IMR-90 (cell line): ENCODE measurements at regions not wholly inside any gene's neighbourhood (a gene's known extent, or its start where the extent isn't known, plus 50 kb on each side); places are given as distances from the start of the nearest gene placed in this dataset.

Experiments
- ATAC-seq: fragments of 200-7000 bp; cut with Tn5 transposase; 2 replicates; pipeline ENCODE4 v1.9.1; 2020; ENCODE audit warnings: low read depth, mild to moderate bottlenecking, moderate library complexity
- BruUV-seq: library from RNA; stranded (reverse); fragments of 400-500 nt; replicated peaks from 2 replicates; lab custom pipeline; 2021; lab: Mats Ljungman, UMichigan
- CTCF ChIA-PET: fragments of 300-600 bp; formaldehyde crosslinking; extraction: SDS; loops from one replicate; lab custom pipeline; 2021; ENCODE audit warnings: antibody characterized with exemption; lab: Yijun Ruan, JAX
- POLR2A ChIA-PET: fragments of 300-600 bp; sonication (Branson Sonifier 250); formaldehyde crosslinking; loops from one replicate; lab custom pipeline; 2022; ENCODE audit warnings: antibody characterized with exemption; ENCODE audit not compliant: unreplicated experiment; lab: Charles Lee
- DNase-seq: peaks from one replicate; pipeline ENCODE4 v3.0.0; 2013
- H2AFZ ChIP-seq: replicated peaks from 2 replicates; pipeline ENCODE3; 2013; ENCODE audit warnings: low read length, mild to moderate bottlenecking; ENCODE audit not compliant: poor library complexity
- H2AK5ac ChIP-seq: 2 replicates; pipeline ENCODE4 v1.6.1; 2013; ENCODE audit warnings: low read depth, low read length, inconsistent platforms
- H2AK9ac ChIP-seq: replicated peaks from 2 replicates; pipeline ENCODE3; 2013; ENCODE audit warnings: mild to moderate bottlenecking, low read depth, low read length, moderate library complexity; ENCODE audit not compliant: poor library complexity
- H2BK120ac ChIP-seq: 2 replicates; pipeline ENCODE4 v1.6.1; 2013; ENCODE audit warnings: low read depth, low read length, inconsistent platforms
- H2BK15ac ChIP-seq: 3 replicates; pipeline ENCODE4 v1.6.1; 2013; ENCODE audit warnings: low read depth, low read length, inconsistent platforms
- H2BK20ac ChIP-seq: 2 replicates; pipeline ENCODE4 v1.6.1; 2013; ENCODE audit warnings: low read depth, mild to moderate bottlenecking, inconsistent platforms, low read length, moderate library complexity
- H2BK5ac ChIP-seq: 2 replicates; pipeline ENCODE4 v1.6.1; 2013; ENCODE audit warnings: mild to moderate bottlenecking, low read depth, low read length, inconsistent platforms; ENCODE audit not compliant: poor library complexity, severe bottlenecking
- H3K14ac ChIP-seq: replicated peaks from 2 replicates; pipeline ENCODE4 v1.6.1; 2013; ENCODE audit warnings: low read depth, low read length, inconsistent platforms
- H3K18ac ChIP-seq: 2 replicates; pipeline ENCODE4 v1.6.1; 2013; ENCODE audit warnings: low read depth, low read length, control low read depth
- H3K23ac ChIP-seq: 2 replicates; pipeline ENCODE4 v1.6.1; 2013; ENCODE audit warnings: low read depth, low read length, inconsistent platforms
- H3K27ac ChIP-seq: 2 replicates; pipeline ENCODE4 v1.5.1; 2013; ENCODE audit warnings: mild to moderate bottlenecking, control low read depth, low read length; ENCODE audit not compliant: insufficient read depth
- H3K27me3 ChIP-seq: 2 replicates; pipeline ENCODE4 v1.6.1; 2013; ENCODE audit warnings: low read length; ENCODE audit not compliant: control insufficient read depth, insufficient read depth
- H3K36me3 ChIP-seq: 2 replicates; pipeline ENCODE4 v1.6.1; 2013; ENCODE audit warnings: low read length, mixed read lengths; ENCODE audit not compliant: control insufficient read depth, insufficient read depth
- H3K4ac ChIP-seq: 2 replicates; pipeline ENCODE4 v1.6.1; 2013; ENCODE audit warnings: low read depth, low read length, inconsistent platforms
- H3K4me1 ChIP-seq: 2 replicates; pipeline ENCODE4 v1.6.1; 2013; ENCODE audit warnings: low read length, mixed read lengths; ENCODE audit not compliant: control insufficient read depth, insufficient read depth
- H3K4me2 ChIP-seq: 2 replicates; pipeline ENCODE4 v1.6.1; 2013; ENCODE audit warnings: low read depth, mild to moderate bottlenecking, control low read depth, low read length, moderate library complexity
- H3K4me3 ChIP-seq: 2 replicates; pipeline ENCODE4 v1.5.1; 2013; ENCODE audit warnings: low read depth, mild to moderate bottlenecking, control low read depth, low read length, moderate library complexity; ENCODE audit not compliant: insufficient read depth
- H3K56ac ChIP-seq: 2 replicates; pipeline ENCODE4 v1.6.1; 2013; ENCODE audit warnings: low read length, inconsistent platforms; ENCODE audit not compliant: insufficient read depth; ENCODE audit errors: extremely low read depth
- H3K79me1 ChIP-seq, 2 experiments: 2 replicates each; pipeline ENCODE4 v1.6.1; 2013; ENCODE audit warnings: low read length in 2 of 2, inconsistent platforms in 1 of 2, low read depth in 1 of 2
- H3K9ac ChIP-seq: 2 replicates; pipeline ENCODE4 v1.6.1; 2013; ENCODE audit warnings: low read depth, low read length, control low read depth
- H3K9me1 ChIP-seq: 2 replicates; pipeline ENCODE4 v1.6.1; 2013; ENCODE audit warnings: low read length, inconsistent platforms; ENCODE audit not compliant: insufficient read depth
- H3K9me3 ChIP-seq: 2 replicates; pipeline ENCODE4 v1.6.1; 2013; ENCODE audit warnings: low read length; ENCODE audit not compliant: control insufficient read depth, insufficient read depth
- H4K20me1 ChIP-seq: 2 replicates; pipeline ENCODE4 v1.6.1; 2013; ENCODE audit warnings: low read length, inconsistent platforms; ENCODE audit not compliant: insufficient read depth
- H4K5ac ChIP-seq: 2 replicates; pipeline ENCODE4 v1.6.1; 2013; ENCODE audit warnings: mild to moderate bottlenecking, low read depth, low read length, control low read depth
- H4K8ac ChIP-seq, 2 experiments: 2 replicates each; pipeline ENCODE4 v1.6.1; 2013; ENCODE audit warnings: low read depth in 2 of 2, low read length in 2 of 2, control low read depth in 1 of 2, inconsistent platforms in 1 of 2
- H4K91ac ChIP-seq: 2 replicates; pipeline ENCODE4 v1.6.1; 2013; ENCODE audit warnings: low read depth, low read length, inconsistent platforms; ENCODE audit not compliant: insufficient read depth
- BHLHE40 ChIP-seq: fragments of 150-350 bp; IDR thresholded peaks from 2 replicates; pipeline ENCODE4 v1.6.1; 2016; ENCODE audit warnings: mild to moderate bottlenecking, low read depth, low read length
- CEBPB ChIP-seq: IDR thresholded peaks from 2 replicates; pipeline ENCODE4 v1.6.1; 2012; ENCODE audit warnings: low read depth, low read length, improper control_type of control experiment
- CTCF ChIP-seq: conservative IDR thresholded peaks from 2 replicates; pipeline ENCODE4 v1.5.1; 2012; ENCODE audit warnings: mild to moderate bottlenecking, low read depth, low read length, improper control_type of control experiment
- MAFK ChIP-seq: IDR thresholded peaks from 2 replicates; pipeline ENCODE4 v1.6.1; 2012; ENCODE audit warnings: low read depth, low read length, improper control_type of control experiment
- MAZ ChIP-seq: IDR thresholded peaks from 2 replicates; pipeline ENCODE4 v1.6.1; 2012; ENCODE audit warnings: low read depth, mild to moderate bottlenecking, low read length, improper control_type of control experiment, moderate library complexity, borderline replicate concordance
- POLR2A ChIP-seq: IDR thresholded peaks from 2 replicates; pipeline ENCODE4 v1.6.1; 2012; ENCODE audit warnings: mild to moderate bottlenecking, low read depth, low read length
- RCOR1 ChIP-seq: IDR thresholded peaks from 2 replicates; pipeline ENCODE4 v1.6.1; 2012; ENCODE audit warnings: mild to moderate bottlenecking, low read length, improper control_type of control experiment; ENCODE audit not compliant: insufficient replicate concordance
- RFX5 ChIP-seq: IDR thresholded peaks from 2 replicates; pipeline ENCODE4 v1.8.0; 2012; ENCODE audit warnings: low read depth, mild to moderate bottlenecking, low read length, moderate library complexity
- USF2 ChIP-seq: fragments of 150-350 bp; IDR thresholded peaks from 2 replicates; pipeline ENCODE4 v1.6.1; 2017; ENCODE audit warnings: mild to moderate bottlenecking, antibody characterized with exemption, low read length, low read depth
- dilution Hi-C: fragments of 300-500 bp; cut with HindIII; formaldehyde crosslinking; loops from one replicate; pipeline ENCODE4 v1.14.3; 2018; ENCODE audit warnings: low sequenced_read_pairs; ENCODE audit not compliant: unreplicated experiment
- in situ Hi-C: fragments of 300-500 bp; cut with MboI; formaldehyde crosslinking; loops from 3 replicates; pipeline ENCODE4 v1.14.3; 2019; ENCODE audit warnings: low sequenced_read_pairs, inconsistent platforms, mixed read lengths
- intact Hi-C: fragments of 100-400 bp; cut with micrococcal nuclease; formaldehyde crosslinking; loops from 2 replicates; pipeline ENCODE4 v1.10.0; 2022

DNA sequence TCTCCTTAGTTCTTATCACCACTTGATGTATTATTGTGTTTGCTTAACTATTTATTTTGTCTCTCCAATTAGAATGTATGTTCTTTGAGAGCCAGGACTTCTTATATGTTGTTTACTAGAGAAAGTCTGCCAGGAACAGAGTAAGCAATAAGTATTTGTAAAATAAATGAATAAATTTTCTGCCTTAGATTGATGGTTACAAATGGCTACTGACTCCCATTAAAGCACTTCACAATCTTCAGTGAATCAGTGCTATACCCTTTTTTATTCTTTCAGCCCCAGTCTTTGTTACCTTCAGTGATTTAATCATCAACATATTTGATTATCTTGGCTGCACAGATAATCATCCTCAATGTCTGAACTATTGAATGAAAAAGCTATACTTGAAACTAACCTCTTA lies 197.1 kb upstream of the TMEM196 start:
- TF ChIP-seq POLR2A (no peak), USF2 (no peak), RCOR1 (no peak), BHLHE40 (no peak), CEBPB (no peak), MAZ (no peak), RFX5 (no peak), CTCF (no peak), MAFK (no peak)
- H2BK5ac ChIP-seq = no peak overlapping the region
- H2BK15ac ChIP-seq = no peak overlapping the region
- H3K4me3 ChIP-seq = no peak overlapping the region
- H3K27ac ChIP-seq = no peak overlapping the region
- H2AK9ac ChIP-seq = no peak overlapping the region
- no peaks in the 10 kb centered on the region for H3K9me1 ChIP-seq
- no peak overlapping the region for H3K4me2 ChIP-seq
- H2AFZ ChIP-seq = no peak overlapping the region
- no peak overlapping the region for H3K14ac ChIP-seq
- no peak overlapping the region for H4K91ac ChIP-seq
- H3K4me1 ChIP-seq = no peaks in the 10 kb centered on the region
- no peaks in the 10 kb centered on the region for H3K9me3 ChIP-seq
- dilution Hi-C loops (no loop called here), in situ Hi-C loops (no loop called here), intact Hi-C loops (no loop called here)
- H4K8ac ChIP-seq = no peak overlapping the region
- CTCF ChIA-PET = no interaction called here
- H3K23ac ChIP-seq = no peak overlapping the region
- DNase-seq (no peak), ATAC-seq (no peak)
- no peak overlapping the region for H3K4ac ChIP-seq
- BruUV-seq = no TSS peak
- no peaks in the 10 kb centered on the region for H3K36me3 ChIP-seq
- no peak overlapping the region for H2BK120ac ChIP-seq
- H3K56ac ChIP-seq = no peak overlapping the region
- no peaks in the 10 kb centered on the region for H3K79me1 ChIP-seq
- no peak overlapping the region for H3K18ac ChIP-seq
- H4K20me1 ChIP-seq = no peaks in the 10 kb centered on the region
- POLR2A ChIA-PET = no interaction called here
- no peak overlapping the region for H4K5ac ChIP-seq
- no peak overlapping the region for H3K9ac ChIP-seq
- H2AK5ac ChIP-seq = no peak overlapping the region
- H2BK20ac ChIP-seq = no peak overlapping the region
- H3K27me3 ChIP-seq = no peaks in the 10 kb centered on the region
